Thyroid gland (tissue), 4 donors: ENCODE measurements at regions not wholly inside any gene's neighbourhood (a gene's known extent, or its start where the extent isn't known, plus 50 kb on each side); places are given as distances from the start of the nearest gene placed in this dataset.
A peak's percentile ranks its signal among the peaks of the same experiment; 100 is the strongest.

ENCODE experiments used
- DNase-seq, 2 donors: peaks; one replicate each; pipeline ENCODE4 v3.0.0-alpha.2; 2019
- H3K27ac ChIP-seq, 3 donors: fragments of 200-600 bp; sonication (generic); 1 replicate in 2 of 3; 2 replicates in 1 of 3; pipeline ENCODE4 v1.5.1; 2016 to 2019; ENCODE audit warnings: mild to moderate bottlenecking in 1 of 3, moderate library complexity in 1 of 3
- H3K27me3 ChIP-seq: fragments of 200-600 bp; sonication (generic); one replicate; pipeline ENCODE4 v1.5.1; 2019
- H3K36me3 ChIP-seq, 2 donors: fragments of 200-600 bp; sonication (generic); one replicate each; pipeline ENCODE4 v1.5.1; 2016 to 2019
- H3K4me1 ChIP-seq, 2 donors: fragments of 200-600 bp; sonication (generic); one replicate each; pipeline ENCODE4 v1.5.1; 2017 to 2019
- H3K4me3 ChIP-seq, 3 donors: fragments of 200-600 bp; sonication (generic); replicated peaks in 1 of 3; 1 replicate in 2 of 3; 2 replicates in 1 of 3; pipeline ENCODE4 v1.5.1; 2016; ENCODE audit warnings: mild to moderate bottlenecking in 1 of 3
- H3K9me3 ChIP-seq: fragments of 200-600 bp; sonication (generic); one replicate; pipeline ENCODE4 v1.5.1; 2017
- CTCF ChIP-seq, 6 experiments: fragments of 200-600 bp in 3 of 6; fragments of 450-650 bp in 3 of 6; sonication (generic) in 3 of 6; IDR thresholded peaks; one replicate each; pipeline ENCODE4 v1.5.1; 2016 to 2019; ENCODE audit warnings: antibody characterized with exemption in 6 of 6, mild to moderate bottlenecking in 2 of 6, inconsistent platforms in 1 of 6, moderate library complexity in 1 of 6
- POLR2A ChIP-seq, 2 donors: fragments of 450-650 bp; IDR thresholded peaks; one replicate each; pipeline ENCODE4 v1.6.1; 2017; ENCODE audit warnings: antibody characterized with exemption in 2 of 2, mild to moderate bottlenecking in 2 of 2, moderate library complexity in 1 of 2
- WGBS, 2 donors: methylation state at CpG; one replicate each; pipeline ENCODE4 v1.1.5; 2017; 5-methylcytosine and 5-hydroxymethylcytosine counted together
- intact Hi-C: fragments of 100-400 bp; cut with DNase I; formaldehyde crosslinking; loops from one replicate; pipeline ENCODE4 v1.15.1; 2023

GRCh38 chr4:154927126-154927680 is 146.1 kb downstream of the RBM46 start:
- DNase-seq: no peak
- Histone ChIP-seq H3K4me3 (no peak overlapping the region), H3K27ac (peak overlapping the region; percentile 23 to 79 (median 74)), H3K36me3 (no peaks in the 10 kb centered on the region), H3K9me3 (no peaks in the 10 kb centered on the region), H3K4me1 (peaks cover 16 to 22% of the 10 kb centered on the region in 2 donors), H3K27me3 (no peaks in the 10 kb centered on the region)
- TF ChIP-seq POLR2A (IDR thresholded peaks at IDR 0.05) (no peak), CTCF (IDR thresholded peaks at IDR 0.05) (no peak)
- 88 to 98% methylated on average over 3 of the region's 3 CpGs for WGBS, 2 donors
- intact Hi-C loops: no loop called here

- Histone ChIP-seq H3K27me3 (no peaks in the 10 kb centered on the region), H3K4me1 (peaks cover 16 to 22% of the 10 kb centered on the region in 2 donors), H3K36me3 (no peaks in the 10 kb centered on the region), H3K4me3 (no peak overlapping the region), H3K9me3 (no peaks in the 10 kb centered on the region), H3K27ac (no peak overlapping the region)
- peak in 5 of 6 experiments; percentile 19 to 88 (median 70) for TF ChIP-seq CTCF (IDR thresholded peaks at IDR 0.05)
- no peak for TF ChIP-seq POLR2A (IDR thresholded peaks at IDR 0.05)
- WGBS, 2 donors: 49 to 56% methylated on average over 6 of the region's 6 CpGs
- intact Hi-C loops: no loop called here
- peak; percentile 58 to 64 for DNase-seq
These were observed 147.7 kb downstream of the RBM46 start for GRCh38 chr4:154928640-154929257.

GRCh38 chr4:154936873-154937272 is 155.8 kb downstream of the RBM46 start:
- H3K36me3 ChIP-seq: no peaks in the 10 kb centered on the region
- 97 to 98% methylated on average over 3 of the region's 3 CpGs for WGBS, 2 donors
- H3K9me3 ChIP-seq: no peaks in the 10 kb centered on the region
- no peaks in the 10 kb centered on the region for H3K4me1 ChIP-seq
- no peak overlapping the region for H3K27ac ChIP-seq
- intact Hi-C loops: no loop called here
- no peak for TF ChIP-seq CTCF (IDR thresholded peaks at IDR 0.05)
- TF ChIP-seq POLR2A (IDR thresholded peaks at IDR 0.05): no peak
- DNase-seq: no peak
- no peak overlapping the region for H3K4me3 ChIP-seq
- H3K27me3 ChIP-seq: no peaks in the 10 kb centered on the region

- 71 to 75% methylated on average over 3 of the region's 3 CpGs for WGBS, 2 donors
These were observed 158.8 kb downstream of the RBM46 start for GRCh38 chr4:154939851-154940250.

More at GRCh38 chr4:154939851-154940250, 158.8 kb downstream of the RBM46 start:
- Histone ChIP-seq H3K36me3 (no peaks in the 10 kb centered on the region), H3K9me3 (no peaks in the 10 kb centered on the region), H3K27ac (no peak overlapping the region), H3K4me3 (no peak overlapping the region), H3K27me3 (no peaks in the 10 kb centered on the region), H3K4me1 (no peaks in the 10 kb centered on the region)
- DNase-seq: no peak
- TF ChIP-seq POLR2A (IDR thresholded peaks at IDR 0.05) (no peak), CTCF (IDR thresholded peaks at IDR 0.05) (no peak)
- intact Hi-C loops: no loop called here
